Large intestine (tissue), 3 donors: ENCODE measurements at regions not wholly inside any gene's neighbourhood (a gene's known extent, or its start where the extent isn't known, plus 50 kb on each side); places are given as distances from the start of the nearest gene placed in this dataset.
A peak's percentile ranks its signal among the peaks of the same experiment; 100 is the strongest.

Experiments
- DNase-seq, 2 donors: peaks; one replicate each; pipeline versions ENCODE4 v3.0.0 to v3.0.0-alpha.2; 2013
- H3K27ac ChIP-seq: one replicate; pipeline ENCODE4 v1.5.1; 2013; ENCODE audit warnings: low read length
- H3K27me3 ChIP-seq: 2 replicates; pipeline ENCODE4 v1.6.1; 2013; ENCODE audit warnings: low read length; ENCODE audit not compliant: control insufficient read depth, insufficient read depth
- H3K36me3 ChIP-seq: 2 replicates; pipeline ENCODE4 v1.6.1; 2013; ENCODE audit warnings: low read length; ENCODE audit not compliant: control insufficient read depth, insufficient read depth
- H3K4me1 ChIP-seq: one replicate; pipeline ENCODE4 v1.6.1; 2013; ENCODE audit warnings: low read length; ENCODE audit not compliant: control insufficient read depth, insufficient read depth
- H3K4me3 ChIP-seq: one replicate; pipeline ENCODE4 v1.5.1; 2013; ENCODE audit warnings: low read length
- H3K9me3 ChIP-seq: one replicate; pipeline ENCODE4 v1.6.1; 2013; ENCODE audit warnings: mild to moderate bottlenecking, low read depth, low read length, moderate library complexity; ENCODE audit not compliant: control insufficient read depth
- WGBS: methylation state at CpG from one replicate; pipeline ENCODE4 v1.1.5; 2013; ENCODE audit warnings: low lambda C conversion rate; ENCODE audit not compliant: insufficient coverage; 5-methylcytosine and 5-hydroxymethylcytosine counted together

DNA sequence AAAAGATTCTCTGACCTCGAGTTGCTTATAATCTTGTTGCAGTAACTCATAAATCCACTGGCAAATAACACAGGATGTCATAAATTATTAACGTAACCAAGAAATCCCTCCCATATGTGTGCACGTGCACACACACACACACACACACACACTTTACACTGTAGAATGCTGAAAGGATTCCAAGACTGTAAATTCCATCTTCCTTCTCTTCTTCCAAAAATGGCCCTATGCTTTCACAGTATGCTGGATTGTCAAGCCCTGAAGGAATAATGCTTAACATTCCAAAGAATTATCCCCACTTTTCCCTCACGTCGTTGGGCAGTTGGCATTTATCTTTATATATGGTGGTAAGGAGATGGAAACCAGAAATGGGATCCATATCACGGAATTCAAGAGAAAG lies 117.5 kb upstream of the CRIM1 start:
- H3K9me3 ChIP-seq, result no peaks in the 10 kb centered on the region
- H3K4me1 ChIP-seq, result no peaks in the 10 kb centered on the region
- WGBS, result 53% methylated on average over 3 of the region's 6 CpGs
- DNase-seq, result peak in 1 of 2 donors; percentile 33
- no peaks in the 10 kb centered on the region for H3K36me3 ChIP-seq
- no peak overlapping the region for H3K4me3 ChIP-seq
- no peaks in the 10 kb centered on the region for H3K27me3 ChIP-seq
- no peak overlapping the region for H3K27ac ChIP-seq

DNA sequence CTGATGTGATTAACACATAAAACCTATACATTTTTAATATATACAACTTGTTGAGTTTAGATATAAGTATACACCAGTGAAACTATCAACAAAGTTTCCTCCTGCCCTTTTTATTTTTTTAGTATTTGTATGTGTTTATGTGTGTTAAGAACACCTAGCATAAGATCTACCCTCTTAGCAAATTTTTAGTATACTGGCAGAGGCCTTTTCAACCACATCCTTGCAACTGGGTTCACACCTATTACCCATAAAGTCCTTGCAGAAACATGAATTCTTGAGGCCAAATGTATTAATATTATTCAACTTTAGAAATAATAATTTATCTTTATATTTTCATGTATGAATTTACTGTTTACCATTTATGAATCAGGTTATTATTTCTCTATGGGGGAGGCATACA lies 119.7 kb upstream of the CRIM1 start:
- no peak overlapping the region for H3K4me3 ChIP-seq

DNA sequence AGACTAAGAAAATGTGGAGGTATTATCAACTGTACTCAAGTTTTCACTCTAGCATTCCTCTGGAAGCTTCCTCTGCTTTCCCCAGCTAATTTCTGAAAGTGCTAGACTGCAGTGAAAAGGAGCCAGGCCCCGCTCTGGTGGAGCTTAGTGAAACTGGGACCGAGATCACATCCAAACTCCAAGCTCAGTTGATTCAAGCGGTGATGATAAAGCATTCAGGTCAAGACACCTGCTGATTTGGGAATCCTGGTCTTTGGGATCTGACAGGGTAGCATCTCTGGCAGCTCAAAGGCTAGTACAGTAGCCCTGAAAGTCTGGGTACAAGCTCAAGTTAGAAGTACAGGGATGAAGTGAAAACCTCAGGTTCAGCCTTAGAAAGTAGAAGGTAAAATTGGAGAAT lies 120.2 kb upstream of the CRIM1 start:
- no peaks in the 10 kb centered on the region for H3K9me3 ChIP-seq
- no peaks in the 10 kb centered on the region for H3K4me1 ChIP-seq
- H3K36me3 ChIP-seq, result no peaks in the 10 kb centered on the region
- no peaks in the 10 kb centered on the region for H3K27me3 ChIP-seq
- no CpG with 5 or more reads among the region's 3 CpGs for WGBS
- no peak overlapping the region for H3K27ac ChIP-seq
- no peak overlapping the region for H3K4me3 ChIP-seq
- DNase-seq, result no peak

More for the DNA sequence above, 119.7 kb upstream of the CRIM1 start:
- no peaks in the 10 kb centered on the region for H3K4me1 ChIP-seq
- no peak for DNase-seq
- no peak overlapping the region for H3K27ac ChIP-seq
- no peaks in the 10 kb centered on the region for H3K27me3 ChIP-seq
- H3K9me3 ChIP-seq, result no peaks in the 10 kb centered on the region
- H3K36me3 ChIP-seq, result no peaks in the 10 kb centered on the region

DNA sequence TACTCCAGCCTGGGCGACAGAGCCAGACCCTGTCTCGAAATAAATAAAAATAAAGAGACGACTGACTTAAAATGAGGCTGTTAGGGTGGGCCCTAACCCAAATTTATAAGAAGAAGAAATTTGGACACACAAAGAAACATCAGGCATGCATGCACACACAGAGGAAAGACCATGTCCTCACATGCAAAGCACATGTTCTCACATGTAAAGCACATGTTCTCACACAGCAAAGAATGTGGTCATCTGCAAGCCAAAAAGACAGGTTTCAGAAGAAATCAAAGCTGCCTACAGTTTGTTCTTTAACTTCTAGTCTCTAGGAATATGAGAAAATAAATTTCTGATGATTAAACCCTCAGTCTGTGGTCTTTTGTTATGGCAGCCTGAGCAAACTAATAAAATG lies 132.3 kb upstream of the CRIM1 start:
- no peak for DNase-seq
- H3K27me3 ChIP-seq, result no peaks in the 10 kb centered on the region
- H3K4me1 ChIP-seq, result no peaks in the 10 kb centered on the region
- WGBS, result no CpG with 5 or more reads among the region's 3 CpGs
- no peak overlapping the region for H3K4me3 ChIP-seq
- H3K27ac ChIP-seq, result no peak overlapping the region
- no peaks in the 10 kb centered on the region for H3K9me3 ChIP-seq
- H3K36me3 ChIP-seq, result no peaks in the 10 kb centered on the region

DNA sequence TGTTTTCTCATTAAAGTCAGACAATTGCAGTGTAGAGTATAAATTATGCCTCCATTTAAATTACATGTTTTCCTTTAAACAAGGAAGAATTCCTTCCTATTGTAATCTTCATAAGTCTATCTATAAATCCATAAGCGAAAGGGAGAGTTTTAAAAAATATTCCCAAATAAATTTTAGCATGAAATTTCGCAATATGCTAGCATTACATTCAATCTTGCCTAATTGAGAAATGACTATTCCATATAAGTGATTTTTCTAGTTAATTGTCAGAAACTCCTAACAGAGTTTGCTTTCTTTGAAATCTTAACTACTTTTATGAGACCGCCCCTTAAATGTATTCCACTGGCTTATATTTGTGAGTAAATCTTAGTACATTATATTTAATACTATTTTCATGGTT lies 133.1 kb upstream of the CRIM1 start:
- H3K9me3 ChIP-seq, result no peaks in the 10 kb centered on the region
- no peaks in the 10 kb centered on the region for H3K27me3 ChIP-seq
- WGBS, result 96% methylated on average over 3 of the region's 3 CpGs
- DNase-seq, result no peak
- no peaks in the 10 kb centered on the region for H3K4me1 ChIP-seq
- no peak overlapping the region for H3K27ac ChIP-seq
- H3K36me3 ChIP-seq, result no peaks in the 10 kb centered on the region
- H3K4me3 ChIP-seq, result no peak overlapping the region

DNA sequence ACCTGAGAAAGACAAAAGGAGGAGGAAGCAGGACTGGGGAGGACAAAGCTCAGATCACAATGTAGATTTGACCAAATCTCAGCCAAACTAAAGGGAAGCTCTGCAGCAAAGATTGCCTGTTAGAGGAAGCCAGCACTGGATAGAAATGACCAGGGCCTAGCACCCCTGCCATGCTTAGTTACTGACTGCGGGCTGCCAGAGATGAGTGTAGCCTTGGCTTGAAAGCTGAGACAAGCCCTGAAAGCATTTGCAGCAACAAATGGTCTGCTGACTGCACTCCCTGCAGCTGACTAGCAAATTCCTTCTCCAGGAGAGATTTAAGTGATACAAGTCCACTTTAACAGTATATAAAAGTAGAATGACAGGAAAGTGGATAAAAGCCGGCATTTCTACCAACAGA lies 140.9 kb upstream of the CRIM1 start:
- DNase-seq, result no peak
- Histone ChIP-seq H3K27ac (no peak overlapping the region), H3K4me3 (no peak overlapping the region), H3K27me3 (no peaks in the 10 kb centered on the region), H3K4me1 (no peaks in the 10 kb centered on the region), H3K36me3 (no peaks in the 10 kb centered on the region), H3K9me3 (no peaks in the 10 kb centered on the region)
- WGBS, result no CpG with 5 or more reads among the region's 2 CpGs

DNA sequence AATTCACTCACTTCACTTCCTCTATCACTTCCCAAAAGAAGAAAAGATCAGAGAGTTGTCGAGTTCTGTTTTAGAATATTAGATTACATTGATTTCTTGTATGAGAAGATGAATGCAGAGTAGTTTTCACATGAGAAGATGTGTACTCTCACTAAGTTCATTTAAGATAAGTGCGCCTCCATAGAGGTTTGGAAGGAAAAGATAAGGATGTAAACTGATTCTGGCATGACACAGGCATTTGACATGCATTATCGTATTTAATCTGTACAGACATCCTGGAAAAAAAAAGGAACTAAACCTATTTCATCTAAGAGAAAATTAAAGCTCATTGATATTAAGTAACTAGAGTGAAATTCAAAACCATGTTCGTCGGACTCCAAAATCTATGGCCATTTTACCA lies 152.2 kb upstream of the CRIM1 start:
- Histone ChIP-seq H3K4me1 (peaks cover 1% of the 10 kb centered on the region), H3K27ac (no peak overlapping the region), H3K4me3 (no peak overlapping the region), H3K36me3 (no peaks in the 10 kb centered on the region), H3K27me3 (no peaks in the 10 kb centered on the region), H3K9me3 (no peaks in the 10 kb centered on the region)
- whole genome bisulfite sequencing, result 93% methylated on average over 5 of the region's 5 CpGs
- DNase-seq, result no peak

DNA sequence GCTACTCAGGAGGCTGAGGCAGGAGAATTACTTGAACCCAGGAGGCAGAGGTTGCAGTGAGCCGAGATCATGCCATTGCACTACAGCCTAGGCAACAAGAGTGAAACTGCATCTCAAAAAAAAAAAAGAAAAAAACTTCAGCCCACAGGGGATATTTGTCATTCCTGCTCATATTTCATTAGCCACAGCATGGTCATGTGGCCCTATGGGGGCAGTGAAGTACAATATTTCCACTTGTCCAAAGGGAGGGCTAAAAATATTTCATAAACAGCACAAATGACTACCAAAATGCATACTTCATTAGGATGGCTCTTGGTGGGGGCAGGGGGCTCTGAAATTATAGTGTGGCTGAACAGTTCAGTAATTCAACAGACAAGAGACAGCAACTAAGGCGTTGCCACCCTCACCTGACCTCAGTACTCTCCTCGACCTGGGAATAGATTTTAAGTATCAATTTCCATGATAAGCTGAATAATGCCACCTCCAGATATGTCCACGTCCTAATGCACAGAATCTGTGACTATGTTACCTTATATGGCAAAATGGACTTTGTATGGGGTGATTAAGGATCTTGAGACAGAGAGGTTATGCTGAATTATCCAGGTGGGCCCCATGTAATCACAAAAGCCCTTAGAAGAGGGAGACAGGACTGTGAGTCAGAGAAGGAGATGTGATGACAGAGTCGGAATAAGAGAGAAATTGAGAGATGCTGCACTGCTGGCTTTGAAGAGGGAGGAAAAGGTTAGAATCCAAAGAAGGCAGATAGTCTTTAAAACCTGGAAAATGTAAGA lies 158.2 kb upstream of the CRIM1 start:
- WGBS, result 11% methylated on average over 1 of the region's 5 CpGs
- H3K4me3 ChIP-seq, result no peak overlapping the region
- H3K27ac ChIP-seq, result peak overlapping the region; percentile 72
- DNase-seq, result peak; percentile 80 to 86
- H3K36me3 ChIP-seq, result no peaks in the 10 kb centered on the region
- H3K27me3 ChIP-seq, result no peaks in the 10 kb centered on the region
- H3K4me1 ChIP-seq, result peaks cover 10% of the 10 kb centered on the region
- no peaks in the 10 kb centered on the region for H3K9me3 ChIP-seq

DNA sequence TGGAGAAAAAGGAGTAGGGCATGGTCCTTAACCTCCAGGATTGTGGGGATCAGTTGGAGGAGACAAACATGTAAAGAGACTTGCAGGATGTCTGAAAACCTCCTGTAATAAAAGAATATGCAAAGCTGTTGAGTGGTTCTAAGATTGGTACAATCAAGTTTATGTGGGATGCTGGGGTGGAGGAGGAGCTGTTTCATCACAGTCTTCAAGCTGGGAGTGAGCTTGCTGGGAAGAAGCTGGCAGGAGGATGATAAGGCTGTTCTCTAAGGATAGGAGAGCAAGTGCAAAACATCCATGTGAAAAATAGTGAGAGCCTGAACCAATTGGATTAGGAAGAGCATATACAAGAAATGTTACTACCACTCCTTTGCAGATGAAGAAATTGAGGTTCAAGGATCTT lies 161.9 kb upstream of the CRIM1 start:
- H3K36me3 ChIP-seq, result no peaks in the 10 kb centered on the region
- no peaks in the 10 kb centered on the region for H3K9me3 ChIP-seq
- no peak for DNase-seq
- H3K27me3 ChIP-seq, result no peaks in the 10 kb centered on the region
- H3K4me3 ChIP-seq, result no peak overlapping the region
- no peak overlapping the region for H3K27ac ChIP-seq
- H3K4me1 ChIP-seq, result peaks cover 10% of the 10 kb centered on the region

DNA sequence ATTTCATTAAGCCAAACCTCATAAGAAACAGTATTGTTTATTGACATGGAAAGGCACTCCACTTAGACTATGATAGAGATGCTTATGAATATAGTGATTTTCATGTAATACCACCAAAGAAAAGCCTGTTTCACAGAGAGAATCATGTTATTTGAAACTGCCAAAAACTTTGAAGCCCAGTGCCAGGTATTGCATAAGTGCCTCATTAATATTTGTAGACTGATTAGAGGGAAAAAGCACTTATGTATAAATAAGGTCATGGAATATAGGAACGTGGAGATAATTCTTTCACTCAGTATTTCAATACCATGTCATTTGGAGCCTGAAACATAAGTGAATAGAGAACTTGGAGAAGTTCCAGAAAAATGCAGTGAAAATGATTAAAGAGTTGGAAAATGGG lies 162.6 kb upstream of the CRIM1 start:
- Histone ChIP-seq H3K4me1 (peaks cover 4% of the 10 kb centered on the region), H3K4me3 (no peak overlapping the region), H3K27ac (no peak overlapping the region), H3K9me3 (no peaks in the 10 kb centered on the region), H3K27me3 (no peaks in the 10 kb centered on the region), H3K36me3 (no peaks in the 10 kb centered on the region)
- WGBS, result 80% methylated on average over 1 of the region's 1 CpG
- no peak for DNase-seq

DNA sequence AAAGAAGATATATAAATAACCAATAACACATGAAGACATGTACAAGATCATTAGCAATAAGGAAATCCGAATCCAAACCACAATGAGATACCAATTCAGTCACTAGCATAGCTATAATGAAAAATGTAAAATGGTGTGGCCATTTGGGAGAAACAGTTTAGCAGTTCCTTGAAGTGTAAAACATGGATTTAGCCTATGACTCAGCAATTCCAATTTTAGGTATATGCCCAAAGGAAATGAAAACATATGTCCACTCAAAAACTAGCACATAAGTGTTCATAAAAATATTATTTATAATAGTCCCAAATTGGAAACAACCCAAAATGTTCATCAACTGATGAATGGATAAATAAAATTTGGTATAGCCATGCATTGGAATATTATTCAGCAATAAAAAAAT lies 165.5 kb upstream of the CRIM1 start:
- Histone ChIP-seq H3K9me3 (no peaks in the 10 kb centered on the region), H3K4me3 (no peak overlapping the region), H3K27ac (no peak overlapping the region), H3K36me3 (no peaks in the 10 kb centered on the region), H3K27me3 (no peaks in the 10 kb centered on the region), H3K4me1 (no peaks in the 10 kb centered on the region)
- no CpG with 5 or more reads among the region's 1 CpG for WGBS
- no peak for DNase-seq
